ENCODE measurements at regions not wholly inside any gene's neighbourhood (a gene's known extent, or its start where the extent isn't known, plus 50 kb on each side); places are given as distances from the start of the nearest gene placed in this dataset.

DNA sequence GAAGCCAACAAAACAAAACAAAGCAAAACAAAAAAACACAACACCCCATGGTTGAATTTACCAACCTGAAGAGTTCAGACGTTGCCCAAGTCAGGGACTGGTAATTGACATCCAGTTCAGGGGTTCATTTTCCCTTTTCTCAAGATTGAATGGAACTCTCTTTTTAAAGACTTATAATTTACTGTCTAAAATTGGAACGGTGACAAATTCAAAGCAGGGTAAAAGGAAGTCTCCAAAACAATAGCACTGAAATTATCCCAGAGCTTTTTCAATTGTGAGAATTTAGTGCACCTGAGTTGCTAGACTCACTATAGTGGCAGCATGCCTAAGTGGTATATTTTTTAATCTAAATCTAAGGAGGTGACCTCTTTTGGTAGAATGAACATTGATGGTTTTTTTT is 90.9 kb upstream of the PREP start:
- Histone ChIP-seq H3K27me3 (ENCODE audit: insufficient read depth, poor library complexity, severe bottlenecking) (no peaks in the 10 kb centered on the region), H3K4me1 (ENCODE audit: insufficient read depth, poor library complexity, severe bottlenecking) (no peaks in the 10 kb centered on the region), H3K36me3 (ENCODE audit: low read depth) (no peaks in the 10 kb centered on the region), H3K4me3 (ENCODE audit: severe bottlenecking) (no peak overlapping the region), H3K9me3 (ENCODE audit: severe bottlenecking) (no peaks in the 10 kb centered on the region), H3K27ac (ENCODE audit: poor library complexity, severe bottlenecking) (no peak overlapping the region)
- TF ChIP-seq, protein P1, sequence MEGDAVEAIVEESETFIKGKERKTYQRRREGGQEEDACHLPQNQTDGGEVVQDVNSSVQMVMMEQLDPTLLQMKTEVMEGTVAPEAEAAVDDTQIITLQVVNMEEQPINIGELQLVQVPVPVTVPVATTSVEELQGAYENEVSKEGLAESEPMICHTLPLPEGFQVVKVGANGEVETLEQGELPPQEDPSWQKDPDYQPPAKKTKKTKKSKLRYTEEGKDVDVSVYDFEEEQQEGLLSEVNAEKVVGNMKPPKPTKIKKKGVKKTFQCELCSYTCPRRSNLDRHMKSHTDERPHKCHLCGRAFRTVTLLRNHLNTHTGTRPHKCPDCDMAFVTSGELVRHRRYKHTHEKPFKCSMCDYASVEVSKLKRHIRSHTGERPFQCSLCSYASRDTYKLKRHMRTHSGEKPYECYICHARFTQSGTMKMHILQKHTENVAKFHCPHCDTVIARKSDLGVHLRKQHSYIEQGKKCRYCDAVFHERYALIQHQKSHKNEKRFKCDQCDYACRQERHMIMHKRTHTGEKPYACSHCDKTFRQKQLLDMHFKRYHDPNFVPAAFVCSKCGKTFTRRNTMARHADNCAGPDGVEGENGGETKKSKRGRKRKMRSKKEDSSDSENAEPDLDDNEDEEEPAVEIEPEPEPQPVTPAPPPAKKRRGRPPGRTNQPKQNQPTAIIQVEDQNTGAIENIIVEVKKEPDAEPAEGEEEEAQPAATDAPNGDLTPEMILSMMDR (IDR thresholded peaks at IDR 0.05; ENCODE audit: poor library complexity, severe bottlenecking): no peak
- DNase-seq (ENCODE audit: low spot score) (no peak), ATAC-seq (ENCODE audit: low read depth) (no peak)

DNA sequence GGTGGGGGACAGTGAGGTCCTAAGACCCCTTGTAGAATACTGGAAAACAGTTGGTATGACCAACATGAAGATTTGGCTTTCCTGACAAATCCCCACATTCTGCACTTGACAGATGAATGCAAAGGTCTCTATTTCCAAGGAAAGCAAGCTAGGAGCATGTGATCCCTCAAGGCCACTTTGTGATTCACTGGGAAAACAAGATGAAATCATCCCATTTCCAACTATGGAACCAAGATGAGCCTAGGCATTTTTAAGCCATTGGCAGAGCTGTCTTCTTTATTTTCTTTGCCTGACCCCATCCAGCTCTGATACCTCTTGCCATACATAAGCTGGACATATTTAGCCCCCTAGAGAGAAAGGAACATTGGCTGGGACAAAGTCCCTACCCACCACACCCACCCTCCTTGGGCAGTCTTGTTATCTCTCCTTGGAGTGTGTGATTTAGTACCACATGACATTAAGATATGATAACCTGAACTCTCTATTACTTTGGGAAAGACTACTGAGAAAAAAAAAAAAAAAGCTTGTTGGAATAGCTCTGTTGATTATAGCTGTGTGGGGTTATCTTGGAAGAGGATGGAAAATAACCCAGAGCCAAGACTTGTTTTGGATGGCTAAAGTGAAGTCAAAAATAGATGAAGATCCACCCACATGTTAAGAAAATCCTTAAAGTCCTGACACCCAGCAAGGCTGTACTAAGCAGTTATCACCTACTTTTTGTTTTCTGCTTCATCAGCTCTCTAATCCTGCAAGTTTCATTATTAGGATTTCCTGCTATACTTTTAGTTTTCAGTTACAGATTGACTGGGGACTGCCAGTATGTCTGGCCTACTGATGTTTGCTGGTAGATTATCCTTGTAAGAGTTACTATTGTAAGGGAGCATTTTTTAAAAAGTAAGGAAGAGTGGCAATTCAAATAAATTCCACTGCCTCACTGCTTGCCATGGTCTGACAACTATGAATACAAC is 90.1 kb upstream of the PREP start:
- ATAC-seq (ENCODE audit: low read depth) (no peak), DNase-seq (ENCODE audit: low spot score) (no peak)
- Histone ChIP-seq H3K4me1 (ENCODE audit: insufficient read depth, poor library complexity, severe bottlenecking) (no peaks in the 10 kb centered on the region), H3K9me3 (ENCODE audit: severe bottlenecking) (no peaks in the 10 kb centered on the region), H3K27ac (ENCODE audit: poor library complexity, severe bottlenecking) (no peak overlapping the region), H3K4me3 (ENCODE audit: severe bottlenecking) (no peak overlapping the region), H3K27me3 (ENCODE audit: insufficient read depth, poor library complexity, severe bottlenecking) (no peaks in the 10 kb centered on the region), H3K36me3 (ENCODE audit: low read depth) (no peaks in the 10 kb centered on the region)
- TF ChIP-seq, protein P1 (IDR thresholded peaks at IDR 0.05; ENCODE audit: poor library complexity, severe bottlenecking): no peak

DNA sequence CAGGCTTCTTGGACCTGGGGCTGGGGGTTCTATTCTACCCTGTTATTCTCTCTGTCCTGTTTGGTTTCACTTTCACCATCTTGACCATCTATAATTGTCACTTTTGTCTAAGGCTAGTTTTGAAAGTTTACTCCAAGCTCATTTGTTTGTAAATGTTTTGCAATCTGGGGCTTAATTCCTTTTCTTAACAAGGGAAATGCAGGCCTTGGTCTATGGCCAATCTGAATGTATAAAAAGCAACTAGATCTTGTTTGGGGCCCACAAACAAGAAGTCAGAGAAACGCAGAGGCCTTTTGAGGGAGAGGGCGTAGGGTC is 86.3 kb upstream of the PREP start:
- Histone ChIP-seq H3K36me3 (ENCODE audit: low read depth) (no peaks in the 10 kb centered on the region), H3K4me3 (ENCODE audit: severe bottlenecking) (no peak overlapping the region), H3K4me1 (ENCODE audit: insufficient read depth, poor library complexity, severe bottlenecking) (peaks cover 16% of the 10 kb centered on the region), H3K27ac (ENCODE audit: poor library complexity, severe bottlenecking) (no peak overlapping the region), H3K27me3 (ENCODE audit: insufficient read depth, poor library complexity, severe bottlenecking) (no peaks in the 10 kb centered on the region), H3K9me3 (ENCODE audit: severe bottlenecking) (no peaks in the 10 kb centered on the region)
- TF ChIP-seq, protein P1 (IDR thresholded peaks at IDR 0.05; ENCODE audit: poor library complexity, severe bottlenecking): no peak
- DNase-seq (ENCODE audit: low spot score) (no peak), ATAC-seq (ENCODE audit: low read depth) (no peak)

DNA sequence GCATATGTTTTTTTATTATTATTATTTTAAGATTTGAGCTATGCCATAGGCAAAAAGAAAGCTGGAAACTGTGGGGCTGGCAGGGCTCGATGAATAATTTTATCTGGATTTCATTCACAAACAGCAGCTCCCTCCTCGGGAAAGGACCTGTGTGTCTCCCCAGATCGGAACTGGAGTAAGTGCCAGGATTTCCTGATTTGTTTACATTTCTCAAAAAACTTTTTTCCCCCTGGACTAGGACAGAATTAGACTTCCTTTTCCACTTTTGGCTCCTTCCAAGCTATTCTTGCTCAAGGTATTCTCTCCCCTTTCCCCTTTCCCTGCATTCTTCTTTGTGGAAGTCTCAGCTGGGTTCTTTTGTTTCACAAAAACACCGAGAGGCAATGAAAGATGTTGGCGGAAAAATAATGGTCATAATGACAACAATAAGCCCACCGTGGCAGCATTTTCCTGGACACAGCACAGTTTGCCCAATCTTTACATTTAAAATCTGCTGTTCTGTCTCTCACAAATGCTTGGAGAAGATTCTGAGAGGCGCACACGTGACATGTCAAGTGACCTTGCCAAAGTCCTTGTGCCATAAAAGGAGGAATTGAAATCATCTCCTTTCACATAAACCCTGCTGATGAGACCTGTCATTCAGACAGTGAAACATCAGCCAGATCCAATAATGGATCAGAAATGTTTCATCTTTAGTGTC is 85.8 kb upstream of the PREP start:
- no peaks in the 10 kb centered on the region for H3K36me3 ChIP-seq (ENCODE audit: low read depth)
- DNase-seq (ENCODE audit: low spot score) (no peak), ATAC-seq (ENCODE audit: low read depth) (no peak)
- H3K4me1 ChIP-seq (ENCODE audit: insufficient read depth, poor library complexity, severe bottlenecking): peaks cover 21% of the 10 kb centered on the region
- no peaks in the 10 kb centered on the region for H3K9me3 ChIP-seq (ENCODE audit: severe bottlenecking)
- no peaks in the 10 kb centered on the region for H3K27me3 ChIP-seq (ENCODE audit: insufficient read depth, poor library complexity, severe bottlenecking)
- no peak overlapping the region for H3K4me3 ChIP-seq (ENCODE audit: severe bottlenecking)
- TF ChIP-seq, protein P1 (IDR thresholded peaks at IDR 0.05; ENCODE audit: poor library complexity, severe bottlenecking): no peak
- H3K27ac ChIP-seq (ENCODE audit: poor library complexity, severe bottlenecking): no peak overlapping the region

Data from RWPE2 (cell line).